ENCODE measurements at regions not wholly inside any gene's neighbourhood (a gene's known extent, or its start where the extent isn't known, plus 50 kb on each side); places are given as distances from the start of the nearest gene placed in this dataset.

DNA sequence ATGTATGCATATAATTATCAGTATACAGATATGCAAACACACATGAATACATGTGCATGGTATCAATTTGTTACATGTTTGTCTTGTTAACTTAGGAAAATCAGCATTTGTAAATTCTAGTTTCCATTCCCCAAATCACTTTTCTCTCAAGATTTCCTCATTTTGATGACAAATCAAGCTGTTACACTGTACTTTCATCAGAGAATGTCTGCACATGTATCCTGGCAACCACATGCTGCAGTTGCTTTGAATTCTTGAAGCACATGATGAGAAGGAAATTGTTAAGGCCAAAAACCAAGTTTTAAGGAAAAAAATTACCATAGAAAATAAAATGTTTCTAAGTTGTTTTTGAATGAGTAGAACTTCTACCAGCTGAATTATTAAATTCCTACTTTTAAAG lies 1834.5 kb downstream of the EFNA5 start:
- no peaks in the 10 kb centered on the region for H3K27me3 Mint-ChIP-seq
- DNase-seq (no peak), ATAC-seq (no peak)
- peaks cover 20 to 33% of the 10 kb centered on the region in 2 donors for H3K9me3 Mint-ChIP-seq
- no peak overlapping the region for H3K27ac Mint-ChIP-seq
- H3K4me3 Mint-ChIP-seq, result no peak overlapping the region
- no peaks in the 10 kb centered on the region for H3K4me1 Mint-ChIP-seq

DNA sequence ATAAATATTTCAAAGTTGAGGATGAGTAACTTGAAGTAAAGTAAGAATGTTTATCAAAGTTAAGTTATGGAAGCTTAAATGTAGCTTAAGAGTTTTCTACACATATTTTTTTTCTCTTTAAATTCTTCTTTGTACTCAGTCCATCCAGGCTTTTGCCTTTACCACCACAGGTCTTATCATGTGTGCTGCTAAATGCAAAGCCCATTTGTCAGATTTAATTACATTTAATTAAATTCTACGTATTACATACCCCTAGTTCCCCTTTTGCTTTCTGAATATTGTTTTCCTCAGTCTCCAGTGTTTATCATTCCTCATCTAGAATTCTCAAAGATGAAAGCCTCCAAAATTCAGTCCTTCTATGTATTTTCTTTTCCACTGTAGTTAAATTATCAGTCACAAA lies 1841.9 kb downstream of the EFNA5 start:
- H3K27me3 Mint-ChIP-seq, result no peaks in the 10 kb centered on the region
- H3K9me3 Mint-ChIP-seq, result peaks cover 0 to 5% of the 10 kb centered on the region in 2 donors

DNA sequence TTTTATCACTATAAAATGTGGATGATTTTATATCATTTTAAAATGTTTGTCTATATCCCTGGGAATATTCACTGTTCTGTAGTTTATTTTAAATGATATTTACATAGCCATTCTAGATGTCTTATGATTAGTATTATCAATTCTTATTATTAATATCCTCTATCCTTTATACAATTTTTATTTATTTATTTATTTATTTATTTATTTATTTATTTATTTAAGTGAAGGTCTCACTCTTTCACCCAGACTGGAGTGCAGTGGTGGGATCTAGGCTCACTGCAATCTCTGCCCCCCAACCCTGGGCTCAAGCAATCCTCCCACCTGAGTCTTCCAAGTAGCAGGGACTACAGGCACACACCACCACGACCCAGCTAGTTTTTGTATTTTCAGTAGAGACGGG lies 1848.9 kb downstream of the EFNA5 start:
- H3K4me1 Mint-ChIP-seq, result no peaks in the 10 kb centered on the region
- DNase-seq, result no peak
- no peak overlapping the region for H3K27ac Mint-ChIP-seq
- peaks cover 0 to 14% of the 10 kb centered on the region in 2 donors for H3K9me3 Mint-ChIP-seq
- no peak overlapping the region for H3K4me3 Mint-ChIP-seq
- no peaks in the 10 kb centered on the region for H3K27me3 Mint-ChIP-seq
- no peak for ATAC-seq

More for the DNA sequence above, 1841.9 kb downstream of the EFNA5 start:
- ATAC-seq, result no peak
- no peak for DNase-seq
- H3K27ac Mint-ChIP-seq, result no peak overlapping the region
- no peak overlapping the region for H3K4me3 Mint-ChIP-seq
- H3K4me1 Mint-ChIP-seq, result no peaks in the 10 kb centered on the region

DNA sequence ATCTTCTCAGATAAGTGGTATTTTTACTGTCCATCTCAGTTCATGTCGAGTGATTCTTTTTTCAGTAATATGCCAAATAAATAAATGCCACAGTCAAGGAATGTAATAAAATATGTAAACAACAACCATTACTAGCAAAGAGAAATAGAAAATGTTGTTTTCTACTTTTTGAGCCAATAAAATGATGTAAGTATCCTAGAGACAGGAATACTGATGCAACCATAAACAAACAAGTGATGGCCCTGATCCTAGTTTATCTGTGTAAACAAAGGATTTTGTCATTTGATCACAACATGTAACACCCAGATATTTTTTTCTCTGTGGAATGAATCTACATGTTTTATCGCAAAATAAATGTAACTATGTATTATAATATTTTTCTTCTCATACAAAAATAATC lies 1852.8 kb downstream of the EFNA5 start:
- no peaks in the 10 kb centered on the region for H3K4me1 Mint-ChIP-seq
- H3K9me3 Mint-ChIP-seq, result peaks cover 8 to 10% of the 10 kb centered on the region in 2 donors
- H3K4me3 Mint-ChIP-seq, result no peak overlapping the region
- no peak overlapping the region for H3K27ac Mint-ChIP-seq
- ATAC-seq, result no peak
- no peaks in the 10 kb centered on the region for H3K27me3 Mint-ChIP-seq
- DNase-seq, result no peak

DNA sequence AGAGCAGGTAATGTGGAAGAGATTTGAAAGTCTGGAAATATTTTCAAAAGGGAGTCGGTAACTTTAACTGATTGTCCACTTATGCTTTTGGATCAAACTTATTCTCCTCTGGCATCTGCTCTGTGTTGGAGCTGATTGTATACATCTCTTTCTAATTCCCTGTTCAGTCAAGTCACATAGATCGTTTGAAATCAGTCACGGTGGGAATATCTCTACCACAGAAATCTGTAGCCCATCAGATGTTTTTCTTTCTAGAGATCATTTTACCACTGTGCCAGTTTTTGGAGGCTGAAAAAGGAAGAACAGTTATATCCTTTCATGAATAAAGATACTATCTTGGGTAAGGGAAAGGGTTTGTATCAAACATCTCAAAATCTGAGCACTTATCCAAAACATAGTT lies 1853.3 kb downstream of the EFNA5 start:
- Mint-ChIP-seq H3K27ac (no peak overlapping the region), H3K4me3 (no peak overlapping the region), H3K4me1 (no peaks in the 10 kb centered on the region), H3K27me3 (no peaks in the 10 kb centered on the region), H3K9me3 (peaks cover 8 to 10% of the 10 kb centered on the region in 2 donors)
- ATAC-seq, result no peak
- DNase-seq, result no peak

DNA sequence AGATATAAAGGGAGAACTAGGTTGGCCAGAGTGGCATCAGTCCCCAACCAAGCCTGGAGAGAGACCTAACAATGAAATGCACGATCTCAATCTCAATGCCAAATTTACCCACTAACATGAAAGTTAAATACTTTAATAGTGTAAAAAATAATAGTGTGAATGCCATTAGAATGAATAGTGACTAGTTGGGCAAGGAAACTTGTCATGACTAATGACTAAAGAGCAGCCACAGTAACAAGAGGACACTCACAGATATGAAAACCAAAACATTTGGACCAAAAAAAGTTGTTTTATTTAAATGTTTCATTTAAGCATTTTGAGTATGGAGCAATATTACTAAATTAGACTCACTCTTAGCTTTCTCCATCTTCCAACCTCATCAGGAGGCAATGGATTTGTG lies 1853.8 kb downstream of the EFNA5 start:
- Mint-ChIP-seq H3K9me3 (peaks cover 8 to 10% of the 10 kb centered on the region in 2 donors), H3K4me1 (no peaks in the 10 kb centered on the region), H3K27me3 (no peaks in the 10 kb centered on the region), H3K27ac (no peak overlapping the region), H3K4me3 (no peak overlapping the region)
- DNase-seq (no peak), ATAC-seq (no peak)

DNA sequence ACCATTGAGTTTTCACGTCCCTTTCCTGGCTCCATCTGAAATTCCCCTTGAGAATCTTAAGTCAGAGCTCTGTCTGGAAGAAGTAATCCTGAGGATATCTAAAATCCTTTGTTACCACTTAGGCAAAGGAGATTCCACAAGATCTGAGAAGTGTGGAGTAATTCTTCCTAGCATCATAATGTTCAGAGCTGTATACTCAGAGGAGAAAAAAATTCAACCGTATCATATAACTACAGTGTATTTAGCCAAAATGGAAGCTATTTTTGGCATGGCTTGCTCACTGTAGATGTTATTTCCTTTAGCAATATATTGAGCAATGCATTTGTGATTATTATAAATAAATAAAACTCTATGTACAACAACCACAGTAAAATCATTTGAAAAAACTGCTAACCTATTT lies 1858.4 kb downstream of the EFNA5 start:
- DNase-seq (no peak), ATAC-seq (no peak)
- H3K4me3 Mint-ChIP-seq, result no peak overlapping the region
- H3K27ac Mint-ChIP-seq, result peak overlapping the region in 1 of 2 donors; percentile 42
- no peaks in the 10 kb centered on the region for H3K4me1 Mint-ChIP-seq
- peaks cover 0 to 16% of the 10 kb centered on the region in 2 donors for H3K9me3 Mint-ChIP-seq
- H3K27me3 Mint-ChIP-seq, result no peaks in the 10 kb centered on the region

DNA sequence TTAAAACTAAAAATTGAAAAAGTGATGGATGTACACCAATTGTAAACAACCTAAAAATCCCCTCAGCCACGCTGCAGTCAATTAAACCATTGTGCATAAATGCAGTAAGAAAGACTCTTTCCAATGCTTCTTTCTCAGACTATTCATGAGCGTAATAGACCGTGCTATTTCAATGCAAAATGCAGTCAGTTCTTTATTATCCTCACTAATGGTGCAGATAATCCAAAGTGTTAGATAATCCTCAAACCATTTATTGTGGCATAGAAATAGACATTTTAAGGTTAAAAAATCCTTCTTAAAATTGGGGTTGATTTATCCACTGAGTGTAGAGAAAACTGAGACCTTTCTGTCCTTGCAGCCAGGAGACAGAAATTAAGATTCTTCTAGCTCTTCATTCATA lies 1862.8 kb downstream of the EFNA5 start:
- ATAC-seq (no peak), DNase-seq (no peak)
- no peaks in the 10 kb centered on the region for H3K27me3 Mint-ChIP-seq
- no peak overlapping the region for H3K27ac Mint-ChIP-seq
- H3K4me3 Mint-ChIP-seq, result no peak overlapping the region
- H3K9me3 Mint-ChIP-seq, result peaks cover 8 to 19% of the 10 kb centered on the region in 2 donors
- no peaks in the 10 kb centered on the region for H3K4me1 Mint-ChIP-seq

DNA sequence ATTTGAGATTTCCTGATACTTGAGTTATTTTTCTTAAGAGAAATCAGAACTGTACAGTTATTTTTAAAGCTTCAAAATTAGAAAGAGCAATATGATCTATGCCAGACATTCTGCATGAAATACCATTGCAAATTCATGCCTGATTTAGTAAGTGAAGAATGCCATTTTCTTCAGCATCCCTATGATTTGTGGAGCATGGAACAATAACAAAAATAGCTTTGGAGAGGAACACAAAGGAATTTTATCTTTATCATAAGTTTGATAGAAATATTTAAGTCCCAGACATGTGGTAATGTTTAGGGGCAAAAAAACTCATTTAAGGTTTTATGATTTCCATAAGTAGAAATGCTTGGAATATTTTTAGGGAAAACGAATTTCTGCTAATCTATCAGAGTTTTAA lies 1863.4 kb downstream of the EFNA5 start:
- H3K27ac Mint-ChIP-seq, result no peak overlapping the region
- no peaks in the 10 kb centered on the region for H3K4me1 Mint-ChIP-seq
- peaks cover 8 to 25% of the 10 kb centered on the region in 2 donors for H3K9me3 Mint-ChIP-seq
- DNase-seq (no peak), ATAC-seq (no peak)
- H3K4me3 Mint-ChIP-seq, result no peak overlapping the region
- H3K27me3 Mint-ChIP-seq, result no peaks in the 10 kb centered on the region

DNA sequence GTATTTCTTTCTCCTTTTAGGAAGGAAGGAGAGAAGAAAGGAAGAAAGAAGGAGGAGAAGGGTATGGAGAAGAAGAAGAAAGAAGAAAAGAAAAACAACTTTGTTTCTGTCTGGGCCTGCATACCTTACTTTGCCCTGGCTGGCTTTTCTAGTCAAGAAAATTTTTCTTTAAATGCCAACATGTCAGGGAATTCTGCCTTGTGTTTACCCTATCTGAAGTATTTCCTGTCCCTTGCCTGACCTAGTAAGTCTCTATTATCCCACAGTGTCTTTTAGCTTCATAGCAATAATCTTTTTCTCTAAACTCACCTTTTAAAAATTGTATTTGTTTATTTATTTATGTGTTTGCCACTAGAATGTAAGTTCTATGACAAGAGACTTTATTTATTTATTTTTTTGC lies 1864.1 kb downstream of the EFNA5 start:
- Mint-ChIP-seq H3K27ac (no peak overlapping the region), H3K27me3 (no peaks in the 10 kb centered on the region), H3K9me3 (peaks cover 12 to 25% of the 10 kb centered on the region in 2 donors), H3K4me1 (no peaks in the 10 kb centered on the region), H3K4me3 (no peak overlapping the region)
- ATAC-seq (no peak), DNase-seq (no peak)

DNA sequence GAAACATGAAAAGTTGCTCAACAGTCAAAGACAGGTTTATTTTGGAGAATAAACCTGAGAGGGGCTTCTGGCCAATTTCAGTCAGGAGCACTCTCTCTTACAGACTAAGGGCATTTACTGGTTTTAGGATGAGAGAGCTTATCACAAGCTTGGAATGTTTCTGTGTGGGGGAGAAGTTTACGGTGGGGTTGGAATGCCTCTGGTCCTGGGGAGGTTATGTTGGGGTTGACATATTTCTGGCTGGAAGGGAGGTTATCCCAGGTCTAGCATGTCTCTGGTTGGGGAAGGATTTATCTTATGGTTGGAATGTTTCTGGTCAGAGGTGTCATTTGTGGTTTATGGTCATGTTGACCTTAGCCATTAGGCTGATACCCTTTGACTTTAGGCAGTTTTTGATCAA lies 1867.3 kb downstream of the EFNA5 start:
- Mint-ChIP-seq H3K4me3 (no peak overlapping the region), H3K4me1 (no peaks in the 10 kb centered on the region), H3K27ac (no peak overlapping the region), H3K27me3 (no peaks in the 10 kb centered on the region), H3K9me3 (peaks cover 15 to 17% of the 10 kb centered on the region in 2 donors)
- DNase-seq (no peak), ATAC-seq (no peak)

DNA sequence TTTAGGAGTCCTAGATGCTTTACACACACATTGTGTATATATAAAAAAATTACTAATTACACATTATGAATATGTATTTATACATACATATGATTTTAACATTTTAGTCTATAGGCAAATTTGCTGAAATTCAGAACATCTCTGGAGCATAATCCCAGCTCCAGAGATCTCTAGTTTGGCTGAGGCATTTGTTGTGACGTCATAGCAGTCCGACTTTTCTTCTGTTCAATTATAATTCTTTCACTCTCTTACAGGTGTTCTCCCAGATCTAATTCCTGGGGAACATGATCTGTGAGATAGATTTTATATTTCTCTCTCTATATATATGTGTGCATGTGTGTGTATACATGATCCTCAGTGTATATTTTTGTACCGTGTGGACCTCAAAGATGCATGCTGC lies 1876.2 kb downstream of the EFNA5 start:
- DNase-seq (no peak), ATAC-seq (no peak)
- no peaks in the 10 kb centered on the region for H3K4me1 Mint-ChIP-seq
- peaks cover 0 to 7% of the 10 kb centered on the region in 2 donors for H3K9me3 Mint-ChIP-seq
- no peak overlapping the region for H3K27ac Mint-ChIP-seq
- H3K27me3 Mint-ChIP-seq, result no peaks in the 10 kb centered on the region
- no peak overlapping the region for H3K4me3 Mint-ChIP-seq

DNA sequence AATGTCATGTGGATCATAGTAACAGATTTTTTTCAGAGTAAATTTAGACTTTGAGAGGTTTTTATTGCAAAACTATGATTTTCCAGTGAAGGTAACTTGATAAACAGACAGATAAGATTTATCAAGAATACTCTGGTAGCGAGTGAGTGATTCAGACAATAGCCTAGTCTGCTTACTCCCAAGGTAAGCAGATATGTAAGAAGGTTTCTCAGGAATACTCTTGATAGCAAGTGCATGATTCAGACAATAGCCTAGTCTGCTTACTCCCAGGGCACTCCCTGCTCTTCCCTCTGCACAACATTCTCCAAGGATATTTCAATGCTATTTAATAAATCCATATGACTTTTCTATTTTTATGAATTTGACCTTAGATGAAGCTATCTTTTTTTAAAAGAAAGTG lies 1881.5 kb downstream of the EFNA5 start:
- H3K27me3 Mint-ChIP-seq, result no peaks in the 10 kb centered on the region
- no peaks in the 10 kb centered on the region for H3K4me1 Mint-ChIP-seq
- ATAC-seq (no peak), DNase-seq (no peak)
- no peak overlapping the region for H3K4me3 Mint-ChIP-seq
- H3K27ac Mint-ChIP-seq, result no peak overlapping the region
- H3K9me3 Mint-ChIP-seq, result no peaks in the 10 kb centered on the region

DNA sequence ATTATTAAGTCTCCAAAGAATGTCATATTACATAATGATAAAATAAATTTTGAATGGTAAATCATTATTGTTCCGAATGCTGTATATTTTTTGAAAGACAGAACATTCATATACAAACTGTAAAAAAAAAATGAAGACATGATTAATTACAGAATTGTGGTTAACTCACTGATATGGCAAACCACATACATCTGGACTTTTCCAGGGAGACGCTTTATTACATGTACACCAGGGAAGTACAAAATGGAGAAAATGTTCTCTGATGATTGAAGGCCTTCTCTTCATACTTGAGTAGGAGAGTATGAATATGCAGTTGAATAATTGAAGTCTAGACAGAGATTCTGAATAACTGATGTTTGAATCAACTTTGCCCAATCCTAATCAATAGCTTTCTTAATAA lies 1886.9 kb downstream of the EFNA5 start:
- no peak overlapping the region for H3K4me3 Mint-ChIP-seq
- no peak overlapping the region for H3K27ac Mint-ChIP-seq
- no peak for ATAC-seq
- DNase-seq, result no peak
- H3K4me1 Mint-ChIP-seq, result no peaks in the 10 kb centered on the region
- H3K27me3 Mint-ChIP-seq, result no peaks in the 10 kb centered on the region
- H3K9me3 Mint-ChIP-seq, result no peaks in the 10 kb centered on the region

DNA sequence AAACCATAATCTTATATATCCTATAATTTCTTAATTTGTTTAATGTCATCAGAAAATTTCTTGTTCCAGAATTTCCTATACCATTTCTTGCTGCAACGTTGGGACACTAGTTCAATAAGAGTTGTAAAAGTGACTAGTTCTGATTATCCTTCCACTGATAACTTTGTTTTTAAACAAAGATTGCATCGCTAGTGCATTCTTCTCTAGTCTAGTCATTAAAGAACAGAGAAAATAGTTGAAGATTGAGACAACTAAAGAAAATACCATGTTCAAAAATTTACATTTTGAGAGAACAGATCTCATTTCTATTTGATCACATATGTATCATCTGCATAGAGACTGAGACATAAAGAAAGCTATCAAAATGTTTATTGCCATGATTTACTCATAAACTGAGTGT lies 1888.2 kb downstream of the EFNA5 start:
- no peak for DNase-seq
- Mint-ChIP-seq H3K4me1 (no peaks in the 10 kb centered on the region), H3K9me3 (peaks cover 0 to 5% of the 10 kb centered on the region in 2 donors), H3K4me3 (no peak overlapping the region), H3K27me3 (no peaks in the 10 kb centered on the region), H3K27ac (no peak overlapping the region)
- ATAC-seq, result no peak

DNA sequence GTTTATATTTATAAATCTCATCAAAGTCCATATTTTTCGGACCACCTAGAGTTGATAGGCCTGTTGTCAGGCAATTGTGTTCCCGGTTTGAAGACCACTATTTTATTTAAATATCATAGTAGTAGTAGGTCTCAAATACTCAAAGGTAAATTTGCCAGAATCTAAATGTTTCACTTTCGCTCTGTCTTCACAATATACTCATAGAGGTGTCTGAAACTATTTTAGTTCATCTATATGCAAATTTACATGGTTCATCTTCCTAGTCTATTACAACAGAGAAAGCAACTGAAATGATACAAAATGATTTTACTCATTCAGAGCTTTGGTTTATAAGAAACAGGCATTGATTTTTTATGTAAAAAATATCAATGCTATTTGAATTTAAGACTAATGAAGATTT lies 1897.5 kb downstream of the EFNA5 start:
- Mint-ChIP-seq H3K27ac (no peak overlapping the region), H3K4me3 (no peak overlapping the region), H3K9me3 (peaks cover 2 to 6% of the 10 kb centered on the region in 2 donors), H3K4me1 (no peaks in the 10 kb centered on the region), H3K27me3 (no peaks in the 10 kb centered on the region)
- ATAC-seq (no peak), DNase-seq (no peak)

DNA sequence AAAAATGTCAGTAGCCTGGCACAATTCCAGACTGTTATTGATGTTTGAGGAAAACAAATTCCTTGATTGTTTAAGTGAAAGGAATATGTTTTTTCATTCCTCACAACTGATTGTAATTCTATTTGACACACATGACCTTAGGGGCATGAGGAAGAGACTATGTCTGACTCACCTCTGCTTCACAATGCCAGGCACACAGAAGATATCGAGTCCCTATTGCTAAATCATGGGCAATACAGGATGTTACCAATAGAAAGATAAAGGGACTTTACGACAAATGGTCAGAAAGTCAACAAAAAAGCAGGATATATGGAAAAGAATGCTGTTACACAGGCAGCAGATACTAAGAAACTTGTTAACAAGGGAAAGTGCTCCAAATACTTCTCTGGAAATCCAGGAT lies 1903.5 kb downstream of the EFNA5 start:
- Mint-ChIP-seq H3K27me3 (no peaks in the 10 kb centered on the region), H3K9me3 (peaks cover 21 to 33% of the 10 kb centered on the region in 2 donors), H3K27ac (no peak overlapping the region), H3K4me1 (no peaks in the 10 kb centered on the region), H3K4me3 (no peak overlapping the region)
- no peak for DNase-seq
- no peak for ATAC-seq

Data from stimulated activated naive CD8-positive, alpha-beta T cell treated with anti-CD3 and anti-CD28 coated beads, Interleukin-15, amount 100 ng/mL, for 72 hours (primary cell).